ENCODE measurements at regions not wholly inside any gene's neighbourhood (a gene's known extent, or its start where the extent isn't known, plus 50 kb on each side); places are given as distances from the start of the nearest gene placed in this dataset.
"Not testable (repeated sequence)": the region's sequence is repeated elsewhere in the genome, so short reads cannot be mapped to it uniquely, and the experiment has no call there.

DNA sequence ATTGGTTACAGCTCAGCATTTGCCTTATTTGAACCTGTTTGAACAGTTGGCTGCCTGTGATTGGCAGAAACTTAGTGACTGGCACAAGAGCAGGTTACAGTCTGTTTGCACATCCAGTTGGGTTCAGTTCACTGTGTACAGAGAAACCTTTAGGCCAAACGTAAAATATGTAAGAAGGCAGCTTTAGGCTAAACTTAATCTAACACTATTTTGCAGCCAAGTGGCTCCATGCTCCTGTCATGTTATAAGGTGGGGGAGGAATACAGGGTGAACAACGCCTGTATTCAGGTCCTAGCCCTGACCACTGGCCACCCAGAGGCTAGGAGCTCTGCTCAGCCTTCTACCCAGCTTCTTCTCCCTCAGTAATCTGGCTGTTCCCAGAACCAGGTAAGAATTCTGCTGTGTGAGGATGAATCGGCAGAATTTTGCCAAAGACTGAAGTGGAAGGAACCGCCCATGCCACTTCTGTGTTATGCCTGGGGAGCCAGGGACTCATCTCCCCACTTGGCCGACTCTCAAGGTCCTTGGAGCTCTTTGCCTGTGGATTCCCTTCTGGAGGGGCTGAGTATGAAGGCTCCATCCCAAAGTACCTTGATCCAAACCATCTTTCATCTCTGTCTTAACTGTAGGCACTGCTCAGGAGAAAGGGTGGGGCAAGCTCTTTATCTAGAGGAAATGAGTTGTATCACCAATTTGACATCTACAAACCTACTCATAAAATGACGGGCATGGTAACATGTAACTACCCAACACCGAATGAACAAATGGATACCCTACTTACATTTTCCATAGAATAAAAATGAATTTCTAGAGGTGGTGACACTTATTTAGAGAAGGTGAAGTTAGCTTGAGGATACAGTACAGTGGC is 164.4 kb upstream of the NAMPT start:
- no peak for DNase-seq (ENCODE audit: low spot score)

DNA sequence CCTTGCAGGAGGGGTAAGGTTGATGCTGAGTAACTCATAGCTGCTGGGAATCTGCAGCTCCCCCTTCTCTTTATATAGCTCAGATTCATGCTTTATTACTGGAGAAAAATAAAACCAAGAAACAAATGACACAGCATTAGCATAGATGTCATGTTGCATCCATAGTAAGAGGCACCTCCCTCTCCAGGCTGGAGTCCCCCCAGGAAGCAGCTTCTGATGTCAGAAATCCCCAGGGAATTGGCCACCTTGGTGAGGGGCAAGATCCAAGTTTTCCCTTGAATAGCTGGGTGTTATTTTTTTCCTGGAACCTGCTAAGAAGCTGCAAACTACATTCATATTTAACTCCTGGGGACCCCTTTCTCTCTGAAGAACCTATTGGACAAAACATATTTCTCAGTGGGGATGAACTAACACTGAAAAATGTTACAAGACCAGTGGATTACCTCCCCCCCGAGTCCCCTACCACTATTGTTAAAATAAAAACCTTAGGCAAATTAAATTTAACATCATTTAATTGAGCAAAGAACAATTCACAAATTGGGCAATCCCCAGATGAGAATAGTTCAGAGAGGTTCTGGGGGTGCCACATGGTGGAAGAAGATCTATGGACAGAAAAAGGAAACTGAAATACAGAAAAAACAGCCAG is 163.7 kb upstream of the NAMPT start:
- DNase-seq (ENCODE audit: low spot score) = no peak

- no peak for DNase-seq (ENCODE audit: low spot score)
Observed at GRCh38 chr7:106447318-106447847, 162.6 kb upstream of the NAMPT start.

DNA sequence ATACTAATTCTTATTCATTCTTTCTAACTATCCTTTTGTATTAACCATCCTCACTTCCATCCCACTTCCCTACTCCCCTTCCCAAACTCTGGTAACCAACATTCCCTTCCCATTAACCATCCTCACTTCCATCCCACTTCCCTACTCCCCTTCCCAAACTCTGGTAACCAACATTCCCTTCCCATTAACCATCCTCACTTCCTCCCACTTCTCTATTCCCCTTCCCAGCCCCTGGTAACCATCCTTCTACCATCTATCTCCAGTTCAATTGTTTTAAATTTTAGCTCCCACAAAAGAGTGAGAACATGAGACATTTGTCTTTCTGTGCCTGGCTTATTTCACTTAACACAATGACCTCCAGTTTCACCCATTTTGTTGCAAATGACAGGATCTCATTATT is 160.6 kb upstream of the NAMPT start:
- not testable (repeated sequence) for DNase-seq (ENCODE audit: low spot score)

DNA sequence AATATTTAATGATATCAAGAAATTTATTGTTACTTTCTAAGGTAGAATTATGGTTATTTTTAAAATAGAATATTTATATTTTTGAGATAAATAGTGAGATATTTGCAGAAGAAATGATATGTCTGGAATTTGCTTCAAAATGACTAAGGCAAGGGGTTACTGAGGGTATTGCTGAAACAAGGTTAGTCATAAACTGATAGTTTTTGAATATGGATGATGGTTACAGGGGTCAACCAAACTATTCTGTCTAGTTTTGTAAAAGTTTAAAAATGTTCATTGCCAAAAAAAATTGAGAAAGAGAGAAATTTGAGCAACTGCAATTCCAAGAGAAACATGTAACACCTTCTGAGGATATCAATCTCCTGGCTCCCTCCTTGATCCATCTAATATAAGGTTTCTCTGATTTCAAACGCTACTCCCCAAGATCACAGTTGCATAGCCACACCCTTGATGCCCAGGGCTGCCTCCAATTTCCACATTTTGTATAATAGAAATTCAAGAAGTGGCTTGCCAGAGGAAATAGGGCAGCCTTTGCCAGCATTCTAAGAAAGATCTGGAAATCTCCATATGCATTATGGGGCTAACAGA is 159.4 kb upstream of the NAMPT start:
- no peak for DNase-seq (ENCODE audit: low spot score)

GRCh38 chr7:106443156-106443555 is 158.4 kb upstream of the NAMPT start:
- DNase-seq (ENCODE audit: low spot score) = no peak

GRCh38 chr7:106442476-106442875 is 157.7 kb upstream of the NAMPT start:
- DNase-seq (ENCODE audit: low spot score) = no peak

GRCh38 chr7:106441343-106441742 is 156.6 kb upstream of the NAMPT start:
- not testable (repeated sequence) for DNase-seq (ENCODE audit: low spot score)

DNA sequence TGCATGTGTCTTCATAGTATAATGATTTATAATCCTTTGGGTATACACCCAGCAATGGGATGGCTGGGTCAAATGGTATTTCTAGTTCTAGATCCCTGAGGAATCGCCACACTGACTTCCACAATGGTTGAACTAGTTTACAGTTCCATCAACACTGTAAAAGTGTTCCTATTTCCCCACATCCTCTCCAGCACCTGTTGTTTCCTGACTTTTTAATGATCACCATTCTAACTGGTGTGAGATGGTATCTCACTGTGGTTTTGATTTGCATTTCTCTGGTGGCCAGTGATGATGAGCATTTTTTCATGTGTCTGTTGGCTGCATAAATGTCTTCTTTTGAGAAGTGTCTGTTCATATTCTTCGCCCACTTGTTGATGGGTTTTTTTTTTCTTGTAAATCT is 152.2 kb upstream of the NAMPT start:
- DNase-seq (ENCODE audit: low spot score) = not testable (repeated sequence)

DNA sequence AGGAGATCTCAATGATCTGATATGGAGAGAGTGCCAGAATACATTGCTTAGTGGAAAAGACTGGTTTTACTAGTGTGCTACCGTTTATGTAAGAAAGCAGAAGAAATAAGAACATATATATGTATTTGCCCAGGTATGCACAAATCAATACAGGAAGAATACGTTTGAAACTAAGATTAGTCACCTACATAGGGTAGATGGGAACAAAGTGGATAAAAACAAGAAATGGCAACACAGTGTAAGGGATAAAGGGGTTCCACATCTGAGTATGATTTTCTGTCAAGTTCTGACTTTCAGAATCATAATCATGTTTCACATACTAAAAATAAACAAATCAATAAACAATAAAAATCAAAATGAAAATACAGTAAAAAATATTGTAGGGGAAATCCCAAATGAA is 148.6 kb upstream of the NAMPT start:
- no peak for DNase-seq (ENCODE audit: low spot score)

GRCh38 chr7:106430535-106431455 is 146.0 kb upstream of the NAMPT start:
- no peak for DNase-seq (ENCODE audit: low spot score)

GRCh38 chr7:106430103-106430502 is 145.3 kb upstream of the NAMPT start:
- DNase-seq (ENCODE audit: low spot score) = no peak

- DNase-seq (ENCODE audit: low spot score) = no peak
Observed at GRCh38 chr7:106426803-106427202, 142.0 kb upstream of the NAMPT start.

- peak; percentile 77 for DNase-seq (ENCODE audit: low spot score)
Observed at GRCh38 chr7:106425017-106425719, 140.4 kb upstream of the NAMPT start.

- DNase-seq (ENCODE audit: low spot score) = no peak
Observed at GRCh38 chr7:106424476-106425016, 139.8 kb upstream of the NAMPT start.

GRCh38 chr7:106423821-106424475 is 139.2 kb upstream of the NAMPT start:
- DNase-seq (ENCODE audit: low spot score) = no peak

DNA sequence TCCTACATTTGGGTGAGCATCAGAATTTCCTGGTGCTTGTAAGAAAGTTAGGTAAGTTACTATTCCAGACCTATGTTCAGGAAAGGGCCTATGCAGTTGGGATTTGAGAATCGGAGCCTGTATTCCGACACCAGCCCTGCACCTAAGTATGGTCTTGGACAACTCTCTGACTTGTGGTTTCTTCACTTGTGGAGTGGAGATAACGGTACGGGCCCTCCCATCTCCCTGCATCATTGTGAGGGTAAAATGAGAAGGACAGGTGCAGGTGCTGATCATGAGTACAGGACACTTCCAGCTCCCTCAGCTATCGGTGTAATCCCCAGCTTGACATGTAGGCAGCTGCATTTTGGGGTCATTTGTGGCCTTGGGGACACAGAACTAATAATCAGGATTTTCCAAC is 138.3 kb upstream of the NAMPT start:
- no peak for DNase-seq (ENCODE audit: low spot score)

DNA sequence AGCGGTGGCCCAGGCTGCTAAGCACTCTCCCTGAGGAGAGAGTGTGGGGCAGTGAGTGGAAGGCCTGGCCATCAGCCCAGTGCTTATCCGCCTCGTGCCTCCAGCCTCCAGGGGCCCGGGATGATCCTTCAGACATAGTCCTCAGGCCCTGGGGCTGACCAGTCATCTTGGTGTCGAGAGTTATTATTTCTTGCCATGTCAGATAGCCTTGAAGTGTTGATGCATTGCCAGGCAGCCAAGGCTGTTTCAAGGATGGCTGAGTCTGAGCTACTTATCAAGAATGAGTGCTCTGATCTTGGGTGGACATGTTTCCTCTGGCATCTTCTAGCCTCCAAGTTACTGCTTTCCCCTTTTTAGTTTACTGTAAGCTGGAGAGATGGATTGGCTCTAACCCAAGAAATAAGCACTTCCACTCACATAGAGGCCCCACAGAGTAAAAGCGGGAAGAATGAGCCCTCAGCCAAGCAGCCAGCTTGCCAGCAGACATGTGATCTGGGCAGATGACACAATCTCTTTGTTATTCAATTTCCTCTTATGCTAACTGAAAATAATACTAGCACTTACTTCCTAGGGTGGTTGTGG is 136.5 kb upstream of the NAMPT start:
- peak; percentile 65 for DNase-seq (ENCODE audit: low spot score)

DNA sequence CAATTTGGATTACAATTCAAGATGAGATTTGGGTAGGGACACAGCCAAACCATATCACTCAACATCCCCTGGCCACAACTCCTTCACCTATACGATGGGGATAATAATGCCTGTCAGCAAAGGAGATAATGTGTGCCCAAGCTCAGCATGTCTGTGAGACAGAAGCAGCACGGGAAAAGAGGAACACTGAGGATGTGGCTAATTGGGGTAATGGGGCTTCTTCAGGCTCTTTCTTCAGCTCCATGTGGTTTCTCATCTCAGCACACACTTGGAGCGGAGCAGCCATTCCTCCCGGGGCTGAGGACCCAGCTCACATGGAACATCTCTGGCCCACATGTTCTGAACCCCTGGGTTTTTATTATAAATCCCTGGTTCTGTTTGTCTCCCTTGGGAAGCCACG is 136.0 kb upstream of the NAMPT start:
- DNase-seq (ENCODE audit: low spot score) = no peak

GRCh38 chr7:106420210-106420609 is 135.4 kb upstream of the NAMPT start:
- no peak for DNase-seq (ENCODE audit: low spot score)

Data from mucosa of gallbladder (tissue), 1 donor.